Progenitor cell of endocrine pancreas (in vitro differentiated cells): ENCODE measurements at regions not wholly inside any gene's neighbourhood (a gene's known extent, or its start where the extent isn't known, plus 50 kb on each side); places are given as distances from the start of the nearest gene placed in this dataset.

ENCODE experiments used
- DNase-seq: peaks from one replicate; pipeline ENCODE4 v3.0.0; 2021; ENCODE audit warnings: low spot score; ENCODE audit not compliant: unreplicated experiment
- H3K27ac Mint-ChIP-seq: 2 replicates; pipeline ENCODE4 v1.8.0; 2021; ENCODE audit warnings: mild to moderate bottlenecking, moderate library complexity, mixed read lengths
- H3K27me3 Mint-ChIP-seq: 2 replicates; pipeline ENCODE4 v1.8.0; 2021; ENCODE audit warnings: mixed read lengths
- H3K36me3 Mint-ChIP-seq: 2 replicates; pipeline ENCODE4 v1.8.0; 2022; ENCODE audit warnings: mixed read lengths; ENCODE audit not compliant: insufficient read depth
- H3K4me1 Mint-ChIP-seq: 2 replicates; pipeline ENCODE4 v1.8.0; 2021; ENCODE audit warnings: low read depth, mixed read lengths
- H3K4me3 Mint-ChIP-seq: 2 replicates; pipeline ENCODE4 v1.8.0; 2021; ENCODE audit warnings: low read depth, mild to moderate bottlenecking, moderate library complexity, mixed read lengths
- H3K9me3 Mint-ChIP-seq: 2 replicates; pipeline ENCODE4 v1.8.0; 2021; ENCODE audit warnings: low read depth, mixed read lengths
- TF ChIP-seq, protein P1 (sequence below): fragments of 200-600 bp; sonication (generic); IDR thresholded peaks from one replicate; pipeline ENCODE4 v1.5.0; 2021; ENCODE audit warnings: antibody characterized with exemption, mild to moderate bottlenecking; ENCODE audit not compliant: unreplicated experiment

DNA sequence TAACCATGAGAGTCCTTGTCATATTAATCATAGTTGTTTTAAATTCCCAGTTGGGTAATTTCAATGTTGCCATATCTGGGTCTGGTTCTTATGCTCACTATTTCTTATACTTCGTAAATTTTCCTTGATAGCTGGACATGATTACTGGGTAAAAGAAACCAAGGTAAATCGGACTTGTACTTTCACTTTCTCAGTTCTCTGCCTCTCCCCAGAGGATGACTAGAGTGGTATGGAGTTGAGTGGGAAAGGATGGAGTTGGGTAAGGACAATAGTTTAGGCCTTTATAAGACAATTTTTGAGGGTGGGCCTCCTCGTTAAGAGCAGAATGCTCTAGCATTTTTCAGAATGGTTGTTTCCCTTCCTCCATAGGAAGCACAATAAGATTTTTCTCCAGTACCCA is 106.1 kb downstream of the CRPPA start:
- Mint-ChIP-seq H3K4me1 (peaks cover 1% of the 10 kb centered on the region), H3K27me3 (no peaks in the 10 kb centered on the region), H3K27ac (no peak overlapping the region), H3K4me3 (no peak overlapping the region), H3K36me3 (no peaks in the 10 kb centered on the region), H3K9me3 (peaks cover 3% of the 10 kb centered on the region)
- DNase-seq, result no peak
- TF ChIP-seq, protein P1, sequence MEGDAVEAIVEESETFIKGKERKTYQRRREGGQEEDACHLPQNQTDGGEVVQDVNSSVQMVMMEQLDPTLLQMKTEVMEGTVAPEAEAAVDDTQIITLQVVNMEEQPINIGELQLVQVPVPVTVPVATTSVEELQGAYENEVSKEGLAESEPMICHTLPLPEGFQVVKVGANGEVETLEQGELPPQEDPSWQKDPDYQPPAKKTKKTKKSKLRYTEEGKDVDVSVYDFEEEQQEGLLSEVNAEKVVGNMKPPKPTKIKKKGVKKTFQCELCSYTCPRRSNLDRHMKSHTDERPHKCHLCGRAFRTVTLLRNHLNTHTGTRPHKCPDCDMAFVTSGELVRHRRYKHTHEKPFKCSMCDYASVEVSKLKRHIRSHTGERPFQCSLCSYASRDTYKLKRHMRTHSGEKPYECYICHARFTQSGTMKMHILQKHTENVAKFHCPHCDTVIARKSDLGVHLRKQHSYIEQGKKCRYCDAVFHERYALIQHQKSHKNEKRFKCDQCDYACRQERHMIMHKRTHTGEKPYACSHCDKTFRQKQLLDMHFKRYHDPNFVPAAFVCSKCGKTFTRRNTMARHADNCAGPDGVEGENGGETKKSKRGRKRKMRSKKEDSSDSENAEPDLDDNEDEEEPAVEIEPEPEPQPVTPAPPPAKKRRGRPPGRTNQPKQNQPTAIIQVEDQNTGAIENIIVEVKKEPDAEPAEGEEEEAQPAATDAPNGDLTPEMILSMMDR, result no peak

DNA sequence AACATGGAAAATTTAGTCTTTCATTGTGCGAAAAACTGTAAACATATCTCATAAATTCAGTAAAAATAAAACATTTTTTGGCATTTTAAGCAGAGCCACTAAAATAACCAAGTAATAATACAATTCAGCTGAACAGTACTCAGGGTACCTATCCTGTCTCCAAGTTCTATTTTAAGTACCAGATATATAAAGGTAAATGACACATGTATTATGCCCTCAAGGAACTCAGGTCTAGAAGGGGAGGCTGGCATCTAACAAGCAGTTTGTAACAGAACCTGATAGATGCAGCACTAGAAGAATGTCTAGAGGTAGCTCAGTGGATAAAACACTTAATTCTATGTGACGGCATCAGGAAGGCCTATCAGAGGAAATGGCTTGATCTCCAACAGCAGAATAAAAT is 112.2 kb downstream of the CRPPA start:
- TF ChIP-seq, protein P1, result no peak
- no peaks in the 10 kb centered on the region for H3K27me3 Mint-ChIP-seq
- no peaks in the 10 kb centered on the region for H3K4me1 Mint-ChIP-seq
- H3K9me3 Mint-ChIP-seq, result no peaks in the 10 kb centered on the region
- no peak overlapping the region for H3K27ac Mint-ChIP-seq
- no peaks in the 10 kb centered on the region for H3K36me3 Mint-ChIP-seq
- H3K4me3 Mint-ChIP-seq, result no peak overlapping the region
- no peak for DNase-seq

DNA sequence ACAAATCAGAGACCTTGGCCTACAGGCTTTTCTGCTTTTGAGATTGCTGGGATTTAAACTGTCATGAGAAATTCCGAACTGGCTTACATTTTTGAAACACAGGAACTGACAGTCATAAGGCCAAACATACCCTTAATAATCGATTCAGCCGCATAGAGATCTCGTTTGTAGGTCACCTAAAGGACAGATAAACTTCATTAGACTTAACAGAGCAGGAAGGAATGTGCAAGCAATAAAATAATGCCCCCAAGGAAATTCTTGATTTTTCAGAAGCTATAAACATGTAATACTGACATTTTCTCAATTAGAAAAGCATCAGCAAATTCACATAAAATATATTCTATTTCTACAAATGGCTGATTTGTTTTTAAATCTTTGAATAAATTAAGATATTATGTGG is 120.0 kb downstream of the CRPPA start:
- no peak overlapping the region for H3K4me3 Mint-ChIP-seq
- H3K4me1 Mint-ChIP-seq, result peaks cover 9% of the 10 kb centered on the region
- no peaks in the 10 kb centered on the region for H3K36me3 Mint-ChIP-seq
- TF ChIP-seq, protein P1, result no peak
- peaks cover 3% of the 10 kb centered on the region for H3K9me3 Mint-ChIP-seq
- no peak overlapping the region for H3K27ac Mint-ChIP-seq
- no peaks in the 10 kb centered on the region for H3K27me3 Mint-ChIP-seq
- DNase-seq, result no peak

DNA sequence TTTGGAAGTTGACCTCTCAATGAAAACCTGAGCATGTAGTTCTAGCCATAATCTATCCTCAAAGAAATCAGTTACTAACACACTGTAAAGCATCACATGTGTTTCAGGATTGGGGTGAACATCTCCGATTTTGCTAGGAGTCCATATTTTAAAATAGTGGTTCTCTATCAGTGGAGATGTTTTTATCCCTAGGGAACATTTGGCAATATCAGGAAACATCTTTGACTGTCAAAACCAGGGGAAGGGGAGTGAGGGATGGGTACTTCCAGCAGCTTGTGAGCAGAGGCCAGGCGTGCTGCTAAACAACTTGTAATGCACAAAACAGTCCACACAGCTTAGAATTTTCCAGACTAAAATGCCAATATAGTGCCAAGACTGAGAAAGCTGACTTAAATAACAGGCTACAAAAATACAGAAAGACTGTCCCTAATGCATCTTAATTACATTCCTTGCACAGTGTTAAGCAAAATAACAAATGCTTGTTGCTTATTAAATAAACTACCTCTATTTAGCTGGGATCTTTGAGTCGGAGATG is 120.9 kb downstream of the CRPPA start:
- H3K27ac Mint-ChIP-seq, result no peak overlapping the region
- no peaks in the 10 kb centered on the region for H3K36me3 Mint-ChIP-seq
- H3K4me1 Mint-ChIP-seq, result peaks cover 14% of the 10 kb centered on the region
- peaks cover 3% of the 10 kb centered on the region for H3K9me3 Mint-ChIP-seq
- no peak for DNase-seq
- no peak overlapping the region for H3K4me3 Mint-ChIP-seq
- TF ChIP-seq, protein P1, result no peak
- H3K27me3 Mint-ChIP-seq, result no peaks in the 10 kb centered on the region

DNA sequence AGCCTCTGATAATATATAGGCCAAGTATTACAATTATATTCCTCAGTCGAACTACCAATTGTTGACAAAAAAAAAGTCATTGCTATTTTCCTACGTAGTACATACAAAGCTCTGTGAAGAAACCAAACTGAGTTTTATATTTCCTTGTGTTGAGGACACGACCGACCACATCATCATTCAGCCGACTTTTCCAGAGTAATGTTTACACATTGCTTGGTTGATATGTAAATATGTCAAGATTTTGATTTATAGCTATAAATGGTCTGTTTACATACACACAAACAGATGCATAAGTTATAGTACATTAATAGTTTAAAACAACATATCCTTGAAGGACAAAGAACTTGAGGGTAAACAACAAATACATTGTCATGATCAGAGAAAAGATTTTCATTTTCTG is 121.5 kb downstream of the CRPPA start:
- Mint-ChIP-seq H3K27ac (no peak overlapping the region), H3K4me3 (no peak overlapping the region), H3K27me3 (no peaks in the 10 kb centered on the region), H3K36me3 (no peaks in the 10 kb centered on the region), H3K9me3 (peaks cover 3% of the 10 kb centered on the region), H3K4me1 (peaks cover 18% of the 10 kb centered on the region)
- TF ChIP-seq, protein P1, result no peak
- DNase-seq, result no peak
